ENCODE measurements at regions not wholly inside any gene's neighbourhood (a gene's known extent, or its start where the extent isn't known, plus 50 kb on each side); places are given as distances from the start of the nearest gene placed in this dataset.

DNA sequence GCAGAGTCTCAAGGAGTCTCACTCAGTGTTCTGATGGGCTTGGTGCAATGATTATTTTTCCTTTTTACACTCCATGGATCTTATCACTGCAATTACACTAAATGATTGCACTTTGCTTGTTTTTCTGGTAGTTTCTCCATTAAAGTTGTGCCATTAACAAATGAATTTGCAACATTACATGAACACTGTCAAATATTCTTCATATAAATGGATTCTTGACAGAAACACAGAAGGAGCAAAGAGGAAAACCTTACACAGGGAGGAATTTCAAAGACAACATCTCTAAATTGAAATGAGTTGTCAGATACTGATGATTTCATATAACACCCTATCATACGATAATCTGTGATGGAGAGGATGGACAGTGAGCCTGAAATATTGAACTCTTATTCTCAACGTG is 65.4 kb upstream of the CHST9 start:
- no peak for DNase-seq

DNA sequence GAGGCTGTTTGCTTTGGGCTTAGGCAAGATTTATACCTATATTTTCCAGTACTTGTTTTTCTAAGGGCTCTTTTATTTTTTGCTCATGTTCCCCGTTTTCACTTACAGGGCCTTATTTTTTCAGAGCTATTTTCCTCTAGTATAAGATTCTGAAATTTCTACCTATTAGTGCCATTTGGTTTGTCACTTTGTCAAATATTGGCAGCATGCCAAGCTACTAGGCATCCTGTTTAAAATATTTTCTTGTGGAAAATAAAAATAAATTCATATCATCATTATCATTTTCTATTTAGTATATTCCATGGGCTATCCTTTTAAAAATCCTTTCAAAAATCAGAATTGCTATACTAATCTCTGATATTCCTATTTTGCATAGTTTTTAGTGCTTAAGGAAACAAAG is 64.8 kb upstream of the CHST9 start:
- DNase-seq = no peak

DNA sequence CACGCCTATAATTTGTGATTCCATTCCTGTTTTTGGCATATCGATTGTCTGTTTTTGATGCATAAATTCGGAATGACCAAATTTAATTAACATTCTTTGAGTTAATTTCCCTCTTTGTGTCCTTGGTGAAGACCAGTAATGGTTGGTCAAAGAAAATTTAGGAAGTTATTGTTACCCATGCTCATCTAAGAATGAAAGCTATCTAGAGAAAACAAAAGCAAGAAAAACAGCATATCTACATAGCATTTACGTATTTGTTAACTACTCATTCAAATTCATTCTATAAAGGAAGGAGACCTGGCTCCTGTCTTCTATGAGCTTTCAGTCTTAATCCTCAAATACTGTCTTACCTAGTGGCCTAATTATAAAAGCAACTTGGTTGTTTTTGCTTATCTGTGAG is 59.2 kb upstream of the CHST9 start:
- no peak for DNase-seq

DNA sequence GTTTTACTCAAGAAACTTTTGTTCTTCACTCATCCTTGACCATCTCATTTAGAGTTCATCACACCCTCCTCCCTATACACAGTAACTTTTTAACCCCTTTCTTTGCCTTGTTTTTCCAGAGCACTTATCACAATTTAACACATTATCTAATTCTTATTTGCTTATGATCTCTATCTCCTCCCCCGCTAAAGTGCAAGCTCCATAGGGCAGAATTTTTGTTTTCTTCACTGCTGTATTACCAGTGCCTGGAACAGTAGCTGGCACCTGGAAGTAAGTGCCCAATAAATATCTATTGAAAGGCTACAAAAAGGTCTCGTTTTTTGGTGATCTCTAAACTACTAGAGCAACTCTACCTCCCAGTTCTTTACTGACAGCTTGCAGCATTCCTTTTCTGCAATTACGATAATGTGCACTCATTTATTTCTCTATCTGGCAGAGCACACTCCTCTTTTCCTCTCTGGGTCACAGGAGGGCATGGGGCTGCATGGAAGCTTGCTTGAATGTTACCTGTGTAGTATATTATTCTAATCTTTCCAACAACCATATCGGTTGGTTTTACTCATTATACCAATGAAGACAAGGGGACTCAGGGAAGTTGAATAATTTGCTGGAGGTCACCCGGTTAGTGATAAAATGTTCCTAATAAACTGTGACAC is 57.4 kb upstream of the CHST9 start:
- no peak for DNase-seq

DNA sequence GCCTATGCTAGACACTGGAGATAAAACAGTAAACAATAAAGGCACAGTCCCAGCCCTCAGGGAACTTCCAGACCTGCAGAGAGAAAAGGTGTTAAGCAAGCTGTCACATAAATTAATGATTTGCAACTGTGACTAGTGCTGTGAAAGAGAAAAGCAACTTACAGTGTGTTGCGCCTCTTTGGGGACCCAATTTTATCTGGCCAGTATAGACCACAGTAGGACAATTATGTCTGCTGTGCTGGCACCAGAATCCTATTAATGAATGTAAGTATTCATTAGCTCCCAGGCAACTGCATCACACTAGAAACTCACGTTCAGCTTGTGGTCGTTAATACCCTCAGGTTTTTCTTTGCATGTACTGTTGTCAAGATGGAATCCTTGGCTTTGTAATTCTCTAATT is 55.3 kb upstream of the CHST9 start:
- DNase-seq = no peak

DNA sequence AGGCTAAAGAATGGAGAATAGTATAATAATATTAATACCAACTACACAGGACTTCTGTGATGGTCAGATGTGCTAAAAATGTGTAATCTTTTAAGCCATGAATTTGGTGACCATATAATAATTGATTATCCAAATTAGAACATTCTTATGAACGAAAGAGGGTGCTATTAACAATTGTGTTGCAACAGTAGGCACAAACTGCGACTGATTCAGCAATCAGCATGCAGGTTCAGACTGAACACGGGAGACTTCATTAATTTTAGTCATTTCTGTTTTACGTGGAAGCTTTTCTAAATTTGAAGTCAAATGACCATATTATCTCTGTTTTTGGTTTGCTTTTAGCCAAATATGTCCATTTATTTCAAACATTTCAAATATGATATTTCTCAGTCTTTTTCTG is 54.6 kb upstream of the CHST9 start:
- no peak for DNase-seq

DNA sequence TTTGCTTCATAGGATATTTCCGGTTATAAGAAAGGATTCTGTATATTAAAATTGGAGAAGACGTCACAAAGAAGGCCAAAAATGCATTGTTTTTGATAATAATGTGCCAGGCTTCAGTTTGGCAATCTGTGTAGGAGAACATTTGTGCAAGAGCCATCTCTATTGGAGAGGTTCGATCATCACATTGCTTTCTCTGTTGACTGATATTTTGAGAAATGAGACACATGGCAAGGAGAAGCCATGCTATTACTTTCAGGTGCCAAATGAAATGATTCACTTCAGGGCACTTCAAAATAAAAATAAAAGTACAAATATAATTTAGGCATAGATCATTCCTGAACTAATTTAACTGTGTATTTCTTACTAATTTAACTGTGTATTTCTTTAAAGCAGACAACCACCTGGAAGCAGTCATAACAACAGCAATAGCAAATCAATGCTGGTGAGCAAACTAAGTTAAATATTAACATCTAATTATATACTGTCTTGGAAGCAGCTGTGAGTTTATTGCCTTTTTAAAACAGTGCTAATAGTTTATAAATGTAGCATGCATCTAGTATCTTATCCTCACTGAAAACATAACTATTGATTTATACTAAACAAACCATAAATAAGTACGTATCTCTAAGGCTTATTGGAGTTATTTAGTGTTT is 50.2 kb upstream of the CHST9 start:
- DNase-seq = no peak

Measured in inflammatory macrophage treated with lipopolysaccharide for 4 hours (primary cell).